VCaP (cell line): ENCODE measurements at regions not wholly inside any gene's neighbourhood (a gene's known extent, or its start where the extent isn't known, plus 50 kb on each side); places are given as distances from the start of the nearest gene placed in this dataset.

ENCODE experiments used
- H3K27ac ChIP-seq: fragments of 450-650 bp; 2 replicates; pipeline ENCODE4 v1.5.1; 2017
- CTCF ChIP-seq: fragments of 450-650 bp; conservative IDR thresholded peaks from 2 replicates; pipeline ENCODE4 v1.5.1; 2017; ENCODE audit warnings: mild to moderate bottlenecking, moderate library complexity

GRCh38 chr2:21253311-21254027 is 129.7 kb downstream of the TDRD15 start:
- H3K27ac ChIP-seq: no peak overlapping the region
- no peak for TF ChIP-seq CTCF

DNA sequence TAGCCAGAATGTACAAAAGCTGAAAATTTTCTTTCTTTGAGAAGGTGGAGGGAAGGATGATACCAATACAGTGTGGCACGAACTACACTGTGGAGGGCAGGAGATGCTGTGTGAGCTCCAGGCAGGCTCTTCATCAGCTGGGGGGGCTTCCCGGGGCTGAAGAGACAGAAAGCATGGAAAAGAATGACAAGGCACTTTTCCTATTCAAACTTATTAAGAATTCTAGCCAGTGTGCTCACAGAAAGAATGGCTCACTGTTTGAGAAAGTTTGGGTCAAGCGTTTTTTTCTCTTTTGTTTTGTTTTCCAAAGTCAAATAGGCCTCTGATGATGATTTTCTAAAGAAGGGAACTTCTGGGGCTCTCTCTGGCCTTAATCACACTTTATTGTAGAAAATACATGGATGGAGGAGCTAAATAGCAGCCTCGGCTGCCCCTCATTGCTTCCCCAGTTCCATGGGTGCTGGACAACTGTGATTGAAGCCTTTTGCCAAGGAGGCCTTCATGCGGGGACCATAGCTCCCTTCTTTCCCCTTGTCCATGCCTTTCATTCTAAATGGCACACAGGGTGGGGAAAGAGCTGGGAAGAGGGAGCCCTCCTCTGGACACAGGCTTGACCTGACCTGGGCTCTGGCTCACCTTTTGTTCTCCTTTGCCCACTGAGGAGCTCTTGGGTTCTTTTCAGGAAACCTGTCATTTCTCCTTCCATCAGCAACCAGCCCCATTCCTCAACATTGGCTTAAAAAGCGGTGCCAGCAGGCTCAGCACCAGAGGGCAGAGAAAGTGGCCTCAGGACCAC is 130.6 kb downstream of the TDRD15 start:
- no peak for TF ChIP-seq CTCF
- H3K27ac ChIP-seq: no peak overlapping the region

DNA sequence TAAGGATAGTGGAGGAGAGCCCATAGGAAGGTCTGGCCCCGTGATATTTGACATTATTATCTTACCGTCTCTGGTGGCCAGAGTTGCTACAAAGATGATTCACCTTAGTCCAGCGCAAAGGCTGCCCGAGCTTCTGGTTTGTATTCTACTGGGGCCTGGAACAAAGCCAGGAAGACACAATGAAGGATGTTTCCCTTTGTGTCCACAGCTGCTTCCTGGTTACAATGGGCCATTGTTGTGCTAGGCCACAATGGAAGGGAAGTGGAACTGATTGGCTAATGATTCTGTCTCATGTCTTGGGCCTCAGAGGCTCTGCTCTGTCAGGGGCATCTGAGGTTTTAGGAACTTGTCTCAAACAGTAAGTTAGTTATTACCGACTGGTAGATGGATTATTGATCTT is 132.2 kb downstream of the TDRD15 start:
- no peak overlapping the region for H3K27ac ChIP-seq
- TF ChIP-seq CTCF: no peak

- H3K27ac ChIP-seq: no peak overlapping the region
- TF ChIP-seq CTCF: no peak
These were observed 133.9 kb downstream of the TDRD15 start for GRCh38 chr2:21257621-21258020.

- no peak for TF ChIP-seq CTCF
- H3K27ac ChIP-seq: no peak overlapping the region
These were observed 134.3 kb downstream of the TDRD15 start for GRCh38 chr2:21258082-21258481.

GRCh38 chr2:21260311-21260710 is 136.5 kb downstream of the TDRD15 start:
- no peak for TF ChIP-seq CTCF

GRCh38 chr2:21261591-21261990 is 137.8 kb downstream of the TDRD15 start:
- no peak for TF ChIP-seq CTCF
- H3K27ac ChIP-seq: no peak overlapping the region

More at GRCh38 chr2:21260311-21260710, 136.5 kb downstream of the TDRD15 start:
- H3K27ac ChIP-seq: no peak overlapping the region
